DLD1 (cell line): ENCODE measurements at regions not wholly inside any gene's neighbourhood (a gene's known extent, or its start where the extent isn't known, plus 50 kb on each side); places are given as distances from the start of the nearest gene placed in this dataset.

ENCODE experiments used
- in situ Hi-C: cut with HindIII; loops from 2 replicates; pipeline ENCODE4 v1.10.0; 2017; ENCODE audit warnings: low sequenced_read_pairs

GRCh38 chr13:73972545-73972944 is 161.7 kb downstream of the KLF12 start:
- in situ Hi-C loops, result no loop called here

GRCh38 chr13:73971481-73971880 is 162.7 kb downstream of the KLF12 start:
- in situ Hi-C loops, result no loop called here

- in situ Hi-C loops, result no loop called here
Observed at GRCh38 chr13:73970421-73971055, 163.7 kb downstream of the KLF12 start.

DNA sequence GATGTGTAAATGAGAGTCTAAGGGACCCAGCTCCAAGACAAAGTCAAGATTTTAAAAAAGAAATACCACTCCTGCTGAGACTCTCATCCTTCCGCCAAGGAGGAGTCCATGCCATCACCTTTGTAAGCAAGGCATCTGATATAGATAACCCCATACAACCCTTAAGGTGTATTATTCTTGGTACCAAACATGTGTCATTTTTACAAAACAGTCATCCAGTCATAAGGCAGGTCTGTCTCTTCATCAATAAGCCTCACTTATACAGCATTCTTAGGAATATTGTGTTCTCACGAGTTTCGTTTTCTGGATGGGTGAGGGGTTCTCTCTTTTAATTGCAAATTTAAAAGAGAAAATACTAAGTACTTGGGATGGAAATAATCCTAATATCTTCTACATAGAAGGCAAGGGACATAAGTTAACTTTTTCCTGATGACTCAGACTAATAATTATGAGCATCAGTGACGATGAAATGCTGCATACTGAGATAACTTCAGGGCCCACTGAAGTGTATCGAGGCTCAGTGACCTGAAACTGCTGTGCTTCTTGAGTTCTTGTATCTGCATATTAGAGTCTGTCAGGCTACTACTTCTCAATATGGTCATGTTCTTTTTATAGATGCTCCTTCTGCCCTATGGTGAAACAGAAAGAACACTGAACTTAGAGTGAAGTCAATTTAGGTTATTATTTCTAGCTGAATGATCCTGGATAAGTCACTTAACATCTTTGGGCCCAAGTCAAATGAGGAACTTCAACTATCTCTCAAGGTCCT is 166.6 kb downstream of the KLF12 start:
- in situ Hi-C loops, result no loop called here

DNA sequence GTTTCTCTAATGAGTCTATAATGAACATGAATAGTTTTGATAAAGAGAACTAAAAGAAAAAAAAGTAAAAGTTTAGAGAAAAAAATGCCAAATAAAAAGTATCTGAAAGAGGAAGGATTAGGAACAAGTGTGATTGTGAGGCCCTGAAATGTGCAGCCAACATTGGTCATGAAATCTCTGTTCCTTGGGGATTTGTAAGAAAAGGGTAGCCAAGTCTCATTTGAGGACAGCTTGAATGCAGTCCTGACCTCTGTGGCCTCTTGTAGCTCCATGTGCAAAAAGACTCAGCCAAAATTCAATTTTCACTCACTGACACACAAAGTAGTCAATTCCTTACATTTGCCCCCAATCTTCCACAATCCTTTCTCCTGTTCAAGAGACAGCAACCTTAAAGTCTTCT is 167.9 kb downstream of the KLF12 start:
- in situ Hi-C loops, result no loop called here

- in situ Hi-C loops, result no loop called here
Observed at GRCh38 chr13:73962284-73962683, 171.9 kb downstream of the KLF12 start.

DNA sequence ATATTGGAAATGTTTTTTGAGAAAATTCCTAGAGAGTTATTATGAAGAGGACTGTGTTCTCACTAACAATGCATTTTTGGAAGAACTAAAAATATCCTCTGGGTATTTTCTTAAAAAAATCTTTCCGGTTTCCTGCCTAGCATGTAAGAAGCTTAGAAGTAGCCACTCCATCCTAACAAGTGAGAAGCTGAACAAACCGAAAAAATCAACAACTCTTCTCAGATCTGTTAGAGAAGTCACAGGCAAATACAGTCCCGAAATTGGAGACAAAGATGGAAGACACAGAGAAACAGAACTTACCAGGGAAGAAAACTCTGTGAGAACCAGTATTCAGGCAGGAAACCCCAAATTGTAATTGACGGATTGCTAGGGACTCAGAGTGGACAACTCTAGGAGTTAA is 173.0 kb downstream of the KLF12 start:
- in situ Hi-C loops, result no loop called here

- in situ Hi-C loops, result no loop called here
Observed at GRCh38 chr13:73960474-73960873, 173.7 kb downstream of the KLF12 start.

DNA sequence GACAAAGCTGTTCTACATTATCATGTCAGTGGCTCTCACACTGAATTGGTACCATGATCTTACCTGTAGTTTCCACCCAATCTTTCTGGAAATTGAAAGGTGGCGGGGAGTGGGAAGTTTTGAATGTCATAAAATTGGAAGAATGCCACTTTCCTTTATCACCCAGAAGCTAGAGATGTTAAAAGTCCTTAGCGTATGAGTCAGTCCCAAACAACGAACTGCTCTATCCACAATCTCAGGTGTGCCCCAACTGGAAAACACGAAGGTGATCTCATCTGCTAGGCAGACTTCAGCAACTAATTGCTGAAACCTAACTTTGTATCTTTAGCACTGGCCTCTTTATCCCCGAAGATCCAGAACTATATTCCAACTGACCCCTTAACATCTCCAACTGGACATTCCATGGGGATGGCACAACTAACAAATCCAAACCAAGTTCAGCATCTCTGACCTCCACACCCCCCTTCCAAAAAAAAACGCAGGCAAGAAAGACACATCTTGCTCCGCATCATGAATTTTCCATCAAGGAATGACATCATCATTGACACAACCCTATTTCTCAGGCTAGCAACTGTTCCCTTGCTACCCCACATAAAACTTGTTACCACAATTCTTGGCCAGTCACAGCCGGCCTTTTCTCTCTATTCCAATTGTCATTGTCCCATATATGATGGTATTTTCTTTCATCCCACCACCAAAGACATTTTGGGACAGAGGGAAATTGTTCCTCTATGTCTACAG is 175.4 kb downstream of the KLF12 start:
- in situ Hi-C loops, result no loop called here

DNA sequence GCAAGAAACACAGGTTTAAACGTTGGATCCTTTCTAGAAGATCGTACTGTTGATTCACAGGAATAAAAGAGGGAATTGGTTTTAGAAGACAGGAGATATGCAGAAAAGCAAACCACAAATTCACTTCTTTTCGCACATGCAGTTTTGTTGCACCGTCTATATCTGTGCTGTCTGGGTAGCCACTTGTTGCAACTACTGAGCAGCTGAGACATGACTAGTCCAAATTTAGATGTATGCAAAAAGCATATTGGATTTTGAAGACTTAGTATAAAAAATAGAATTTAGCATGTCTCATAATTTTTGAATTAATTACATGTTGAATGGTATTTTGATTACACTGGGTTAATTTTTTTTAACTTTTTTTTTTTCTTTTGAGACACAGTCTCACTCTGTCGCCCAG is 176.3 kb downstream of the KLF12 start:
- in situ Hi-C loops, result no loop called here

DNA sequence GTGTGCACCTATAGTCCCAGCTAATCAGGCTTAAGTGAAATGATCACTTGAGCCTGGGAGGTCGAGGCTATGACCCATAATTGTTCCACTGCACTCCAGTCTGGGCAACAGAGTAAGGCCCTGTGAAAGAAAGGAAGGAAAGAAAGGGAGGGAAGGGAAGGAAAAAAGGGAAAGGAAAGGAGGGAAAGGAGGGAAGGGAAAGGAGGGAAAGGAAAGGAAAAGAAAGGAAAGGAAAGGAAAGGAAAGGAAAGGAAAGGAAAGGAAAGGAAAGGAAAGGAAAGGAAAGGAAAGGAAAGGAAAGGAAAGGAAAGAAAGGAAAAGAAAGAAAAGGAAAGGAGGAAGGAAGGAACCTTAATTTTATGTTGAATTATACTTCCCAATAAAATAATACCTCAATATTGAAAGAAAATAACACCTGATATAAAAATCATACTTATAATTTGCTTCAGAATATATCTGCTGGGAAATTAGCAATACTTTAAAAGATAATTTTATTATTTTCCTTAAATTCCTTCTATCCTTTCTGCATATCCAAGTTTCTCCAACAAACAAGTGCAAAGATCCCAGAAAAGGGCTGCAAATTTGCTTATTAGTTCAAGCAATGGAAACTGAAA is 177.3 kb downstream of the KLF12 start:
- in situ Hi-C loops, result no loop called here

- in situ Hi-C loops, result no loop called here
Observed at GRCh38 chr13:73955977-73956500, 178.2 kb downstream of the KLF12 start.

- in situ Hi-C loops, result no loop called here
Observed at GRCh38 chr13:73954808-73955207, 179.4 kb downstream of the KLF12 start.

- in situ Hi-C loops, result no loop called here
Observed at GRCh38 chr13:73952648-73953047, 181.6 kb downstream of the KLF12 start.

DNA sequence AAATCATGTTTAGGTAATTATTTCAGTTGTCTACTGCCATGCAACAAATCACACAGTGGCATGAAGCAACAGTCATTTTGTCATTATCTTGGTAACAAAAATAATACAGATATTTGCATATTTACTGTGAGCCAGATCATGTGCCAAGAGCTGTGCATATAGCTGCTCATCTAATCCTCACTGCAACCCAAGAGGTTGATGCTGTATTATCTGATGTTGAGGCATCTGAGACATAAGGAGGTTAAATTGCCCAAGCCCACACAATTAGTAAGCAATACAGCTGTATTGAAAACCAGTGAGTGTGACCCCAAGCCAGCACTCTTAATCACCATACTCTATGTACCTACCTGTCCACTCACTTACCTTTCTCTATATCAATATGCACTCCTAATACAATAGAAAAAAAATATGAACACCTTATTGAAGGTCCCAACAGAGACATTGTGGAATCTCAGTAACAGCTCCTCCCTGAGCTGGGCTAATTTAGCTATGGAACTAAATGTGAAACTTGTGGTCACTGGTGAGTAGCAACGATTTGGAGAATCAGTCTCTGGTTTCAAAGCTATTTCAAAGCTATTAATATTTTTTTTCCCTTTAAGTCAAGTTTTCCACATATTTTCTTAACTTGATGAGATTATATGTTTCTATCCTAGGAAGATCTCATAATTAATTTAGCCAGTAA is 185.2 kb downstream of the KLF12 start:
- in situ Hi-C loops, result no loop called here

GRCh38 chr13:73945871-73946270 is 188.3 kb downstream of the KLF12 start:
- in situ Hi-C loops, result no loop called here

DNA sequence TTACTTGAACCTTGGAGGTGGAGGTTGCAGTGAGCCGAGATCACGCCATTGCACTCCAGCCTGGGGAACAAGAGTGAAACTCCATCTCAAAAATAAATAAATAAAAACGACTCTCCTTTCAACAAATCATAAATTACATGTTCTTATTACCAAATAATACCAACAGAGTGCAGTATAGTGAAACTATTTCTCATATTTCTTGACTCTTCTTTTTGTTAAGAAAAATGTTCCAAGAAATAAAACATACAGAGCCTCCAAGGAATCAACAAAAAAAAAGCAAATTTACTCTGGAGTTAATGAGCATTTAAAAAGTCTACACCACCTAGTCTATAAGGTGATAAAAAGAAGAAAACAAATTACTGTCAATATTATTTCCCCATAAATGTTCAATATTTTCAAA is 188.8 kb downstream of the KLF12 start:
- in situ Hi-C loops, result no loop called here

DNA sequence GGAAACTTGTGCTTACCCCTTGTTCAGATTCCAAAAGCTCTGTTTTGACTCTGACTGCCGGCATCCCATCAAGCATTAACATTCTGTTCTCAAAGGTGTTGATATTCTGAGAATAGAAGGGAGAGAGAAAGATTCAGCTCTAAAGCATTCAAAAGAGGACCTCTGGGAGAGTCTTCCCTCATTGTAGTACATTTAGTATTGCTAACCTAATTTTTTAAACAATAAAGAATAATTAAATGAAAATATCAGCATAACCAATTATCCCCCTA is 190.3 kb downstream of the KLF12 start:
- in situ Hi-C loops, result no loop called here

DNA sequence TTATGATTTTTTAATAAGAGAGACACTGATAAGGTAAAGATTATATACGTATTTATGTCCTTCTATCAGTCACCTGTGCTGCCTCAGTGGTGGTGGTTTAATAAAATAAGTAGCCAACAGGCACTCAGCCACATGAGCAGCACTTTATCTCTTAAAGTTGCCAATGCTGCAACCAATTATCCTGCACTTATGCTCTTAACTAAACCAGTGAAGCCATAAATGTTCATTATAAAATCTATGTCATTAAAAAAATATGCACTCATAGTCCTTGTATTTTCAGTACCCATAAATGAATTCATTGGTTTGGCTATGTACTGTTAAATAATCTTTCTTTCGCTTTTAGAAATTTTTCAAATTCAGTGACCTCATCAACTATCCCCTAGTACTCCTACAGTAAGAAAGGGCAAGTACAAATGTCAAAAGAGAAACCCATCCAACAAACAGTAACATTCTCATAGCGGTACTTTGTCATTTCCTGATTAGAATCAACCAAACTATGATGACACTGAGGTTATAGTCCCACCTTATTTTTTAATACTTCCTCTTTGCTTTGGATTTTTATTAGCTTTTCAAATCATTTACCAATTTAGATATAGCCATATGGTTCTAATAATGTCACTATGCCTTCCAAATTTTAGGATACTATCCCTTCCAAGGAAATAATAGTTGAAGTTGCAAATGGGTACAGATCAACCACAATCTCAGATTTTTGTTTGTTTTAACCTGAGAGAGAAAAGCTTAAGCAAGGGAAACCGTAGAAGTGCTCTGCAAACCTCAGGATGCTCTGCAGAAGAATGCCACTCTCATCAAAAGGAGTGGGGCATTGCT is 190.9 kb downstream of the KLF12 start:
- in situ Hi-C loops, result no loop called here

GRCh38 chr13:73941752-73942151 is 192.5 kb downstream of the KLF12 start:
- in situ Hi-C loops, result no loop called here
